ENCODE measurements at regions not wholly inside any gene's neighbourhood (a gene's known extent, or its start where the extent isn't known, plus 50 kb on each side); places are given as distances from the start of the nearest gene placed in this dataset.

DNA sequence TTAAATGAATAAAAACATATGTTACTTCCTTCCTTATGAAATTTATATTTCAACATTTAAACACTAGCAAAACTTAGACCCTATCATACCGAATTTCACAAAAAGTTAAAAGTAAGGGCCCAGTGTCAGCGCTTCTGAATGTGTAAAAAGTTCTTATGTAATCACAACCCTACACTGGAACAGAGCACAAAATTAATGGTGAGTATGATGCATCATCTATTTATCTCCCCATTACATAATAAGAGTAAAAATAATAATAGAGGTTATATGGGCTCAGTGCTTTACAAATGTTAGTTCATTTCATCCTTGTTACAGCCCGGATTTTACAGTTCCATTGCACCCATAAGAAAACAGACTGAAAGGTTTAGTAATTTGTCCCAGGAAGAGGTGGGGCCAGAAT is 144.9 kb upstream of the POU3F3 start:
- H3K4me2 ChIP-seq (ENCODE audit: low read depth, low read length), result no peak overlapping the region
- H2AFZ ChIP-seq (ENCODE audit: low read length), result no peak overlapping the region
- no peak overlapping the region for H3K27ac ChIP-seq (ENCODE audit: low read length)
- H3K36me3 ChIP-seq (replicated peaks; ENCODE audit: insufficient read depth, low read length), result no peaks in the 10 kb centered on the region
- no peak overlapping the region for H3K4me3 ChIP-seq (ENCODE audit: low read length)
- no peaks in the 10 kb centered on the region for H3K9me2 ChIP-seq (replicated peaks; ENCODE audit: insufficient read depth, low read length)
- no peaks in the 10 kb centered on the region for H3K79me2 ChIP-seq (ENCODE audit: low read length)
- H3K9me3 ChIP-seq (replicated peaks; ENCODE audit: insufficient read depth, low read length), result no peaks in the 10 kb centered on the region
- H3K9ac ChIP-seq (ENCODE audit: low read length), result no peak overlapping the region
- DNase-seq, result no peak
- H3F3A ChIP-seq (ENCODE audit: insufficient read depth, low read length), result no peaks in the 10 kb centered on the region
- H4K20me1 ChIP-seq (ENCODE audit: insufficient read depth, low read length), result no peaks in the 10 kb centered on the region
- TF ChIP-seq CTCF (IDR thresholded peaks at IDR 0.05; ENCODE audit: low read length) (no peak), EZH2phosphoT487 (IDR thresholded peaks at IDR 0.05; ENCODE audit: low read length) (no peak), EZH2 (optimal IDR thresholded peaks at IDR 0.05; ENCODE audit: low read depth, low read length) (no peak)
- no peaks in the 10 kb centered on the region for H3K27me3 ChIP-seq (replicated peaks; ENCODE audit: insufficient read depth, low read length)
- H3K4me1 ChIP-seq (ENCODE audit: low read length), result no peaks in the 10 kb centered on the region

- Histone ChIP-seq H3K36me3 (replicated peaks; ENCODE audit: insufficient read depth, low read length) (no peaks in the 10 kb centered on the region), H3K27ac (ENCODE audit: low read length) (no peak overlapping the region), H3K9me3 (replicated peaks; ENCODE audit: insufficient read depth, low read length) (no peaks in the 10 kb centered on the region), H3K4me2 (ENCODE audit: low read depth, low read length) (no peak overlapping the region), H4K20me1 (ENCODE audit: insufficient read depth, low read length) (no peaks in the 10 kb centered on the region), H3F3A (ENCODE audit: insufficient read depth, low read length) (no peaks in the 10 kb centered on the region), H3K4me3 (ENCODE audit: low read length) (no peak overlapping the region), H3K9ac (ENCODE audit: low read length) (no peak overlapping the region), H3K27me3 (replicated peaks; ENCODE audit: insufficient read depth, low read length) (no peaks in the 10 kb centered on the region), H3K79me2 (ENCODE audit: low read length) (no peaks in the 10 kb centered on the region), H3K9me2 (replicated peaks; ENCODE audit: insufficient read depth, low read length) (no peaks in the 10 kb centered on the region), H2AFZ (ENCODE audit: low read length) (no peak overlapping the region), H3K4me1 (ENCODE audit: low read length) (no peaks in the 10 kb centered on the region)
- DNase-seq, result no peak
- TF ChIP-seq CTCF (IDR thresholded peaks at IDR 0.05; ENCODE audit: low read length) (no peak), EZH2phosphoT487 (IDR thresholded peaks at IDR 0.05; ENCODE audit: low read length) (no peak), EZH2 (optimal IDR thresholded peaks at IDR 0.05; ENCODE audit: low read depth, low read length) (no peak)
These were observed 137.9 kb upstream of the POU3F3 start for GRCh38 chr2:104716061-104716460.

GRCh38 chr2:104733226-104733943 is 120.5 kb upstream of the POU3F3 start:
- Histone ChIP-seq H3K9me2 (replicated peaks; ENCODE audit: insufficient read depth, low read length) (no peaks in the 10 kb centered on the region), H3K4me1 (ENCODE audit: low read length) (no peaks in the 10 kb centered on the region), H3K9ac (ENCODE audit: low read length) (no peak overlapping the region), H3K4me3 (ENCODE audit: low read length) (no peak overlapping the region), H3K27me3 (replicated peaks; ENCODE audit: insufficient read depth, low read length) (no peaks in the 10 kb centered on the region), H3K4me2 (ENCODE audit: low read depth, low read length) (no peak overlapping the region), H3K79me2 (ENCODE audit: low read length) (no peaks in the 10 kb centered on the region), H3K9me3 (replicated peaks; ENCODE audit: insufficient read depth, low read length) (no peaks in the 10 kb centered on the region), H3K36me3 (replicated peaks; ENCODE audit: insufficient read depth, low read length) (no peaks in the 10 kb centered on the region), H3K27ac (ENCODE audit: low read length) (no peak overlapping the region), H2AFZ (ENCODE audit: low read length) (no peak overlapping the region), H4K20me1 (ENCODE audit: insufficient read depth, low read length) (no peaks in the 10 kb centered on the region), H3F3A (ENCODE audit: insufficient read depth, low read length) (no peaks in the 10 kb centered on the region)
- peak; percentile 30 for TF ChIP-seq CTCF (IDR thresholded peaks at IDR 0.05; ENCODE audit: low read length)
- no peak for TF ChIP-seq EZH2 (optimal IDR thresholded peaks at IDR 0.05; ENCODE audit: low read depth, low read length)
- DNase-seq, result no peak

Data from MM.1S (cell line).